GM15510 (cell line): ENCODE measurements at regions not wholly inside any gene's neighbourhood (a gene's known extent, or its start where the extent isn't known, plus 50 kb on each side); places are given as distances from the start of the nearest gene placed in this dataset.

Experiments used
- POLR2A ChIP-seq: IDR thresholded peaks from 3 replicates; pipeline ENCODE4 v1.6.1; 2011; ENCODE audit warnings: borderline replicate concordance; ENCODE audit not compliant: insufficient read length; ENCODE audit errors: extremely low read depth

- no peak for TF ChIP-seq POLR2A
These were observed 197.1 kb upstream of the HMHB1 start for GRCh38 chr5:143614831-143615230.

GRCh38 chr5:143613329-143613728 lies 198.6 kb upstream of the HMHB1 start:
- no peak for TF ChIP-seq POLR2A

GRCh38 chr5:143610946-143611345 lies 201.0 kb upstream of the HMHB1 start:
- TF ChIP-seq POLR2A, result no peak

GRCh38 chr5:143606043-143606752 lies 202.7 kb upstream of the NR3C1 start:
- TF ChIP-seq POLR2A, result no peak

- TF ChIP-seq POLR2A, result no peak
These were observed 202.0 kb upstream of the NR3C1 start for GRCh38 chr5:143605403-143606005.

GRCh38 chr5:143601917-143602333 lies 198.4 kb upstream of the NR3C1 start:
- TF ChIP-seq POLR2A, result no peak

GRCh38 chr5:143601357-143601756 lies 197.9 kb upstream of the NR3C1 start:
- no peak for TF ChIP-seq POLR2A

- TF ChIP-seq POLR2A, result no peak
These were observed 197.1 kb upstream of the NR3C1 start for GRCh38 chr5:143600396-143601075.

- no peak for TF ChIP-seq POLR2A
These were observed 196.0 kb upstream of the NR3C1 start for GRCh38 chr5:143599474-143599873.

- TF ChIP-seq POLR2A, result no peak
These were observed 193.3 kb upstream of the NR3C1 start for GRCh38 chr5:143596824-143597223.

GRCh38 chr5:143594902-143595818 lies 191.7 kb upstream of the NR3C1 start:
- no peak for TF ChIP-seq POLR2A

- TF ChIP-seq POLR2A, result no peak
These were observed 190.2 kb upstream of the NR3C1 start for GRCh38 chr5:143593723-143594122.

GRCh38 chr5:143592648-143593047 lies 189.2 kb upstream of the NR3C1 start:
- TF ChIP-seq POLR2A, result peak; percentile 52

GRCh38 chr5:143588933-143589662 lies 185.6 kb upstream of the NR3C1 start:
- no peak for TF ChIP-seq POLR2A
